Stimulated activated CD4-positive, alpha-beta T cell treated with anti-CD3 and anti-CD28 coated beads, Interleukin-4, amount 100 ng/mL, for 24 hours (primary cell): ENCODE measurements at regions not wholly inside any gene's neighbourhood (a gene's known extent, or its start where the extent isn't known, plus 50 kb on each side); places are given as distances from the start of the nearest gene placed in this dataset.
"Not testable (repeated sequence)": the region's sequence is repeated elsewhere in the genome, so short reads cannot be mapped to it uniquely, and the experiment has no call there.

Experiments used
- DNase-seq: peaks from one replicate; pipeline ENCODE4 v3.0.0-alpha.2; 2020

DNA sequence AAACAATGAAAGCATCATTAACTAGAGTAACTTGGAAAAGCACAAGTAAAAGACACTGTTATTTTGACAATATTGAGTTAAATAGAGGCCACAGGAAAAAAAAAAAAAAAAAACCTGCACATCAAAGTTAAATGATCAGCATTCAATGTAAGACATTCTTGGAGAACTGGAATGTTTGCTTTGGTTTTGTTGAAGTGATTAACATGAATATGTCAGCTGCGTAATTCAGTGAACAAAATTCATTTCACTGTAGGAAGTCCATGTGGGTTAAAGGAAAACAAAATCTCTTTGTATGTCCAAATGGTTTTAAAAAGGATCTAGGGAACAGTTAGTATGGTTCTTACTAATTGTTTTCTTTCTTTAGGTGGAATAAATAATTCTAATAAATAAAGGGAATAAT lies 252.8 kb upstream of the CNTN6 start:
- DNase-seq = no peak

DNA sequence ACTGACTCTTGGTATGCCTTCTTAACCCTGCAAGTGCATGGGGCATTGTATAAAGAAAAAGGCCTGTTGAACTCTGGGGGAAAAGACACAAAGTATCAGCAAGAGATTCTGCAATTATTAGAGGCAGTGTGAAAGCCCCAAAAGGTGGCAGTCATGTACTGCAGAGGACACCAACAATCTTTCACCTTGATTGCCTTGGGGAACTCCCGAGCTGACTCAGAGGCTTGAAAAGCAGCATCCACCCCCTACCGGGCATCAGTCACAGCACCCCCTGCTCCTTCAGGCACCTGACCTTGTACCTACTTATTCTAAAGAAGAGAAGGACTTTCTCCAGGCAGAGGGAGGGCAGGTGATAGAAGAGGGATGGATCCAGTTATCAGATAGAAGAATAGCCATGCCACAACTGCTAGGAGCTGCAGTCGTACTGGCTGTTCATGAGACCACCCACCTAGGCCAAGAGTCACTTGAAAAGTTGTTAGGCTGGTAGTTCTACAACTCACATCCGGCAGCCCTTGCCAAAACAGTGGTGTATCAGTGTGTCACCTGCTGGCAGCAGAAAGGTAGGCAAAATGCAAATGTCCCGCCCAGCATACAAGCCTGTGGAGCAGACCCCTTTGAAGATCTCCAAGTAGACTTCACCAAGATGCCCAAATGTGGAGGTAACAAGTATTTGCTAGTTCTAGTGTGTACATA lies 241.6 kb upstream of the CNTN6 start:
- no peak for DNase-seq

DNA sequence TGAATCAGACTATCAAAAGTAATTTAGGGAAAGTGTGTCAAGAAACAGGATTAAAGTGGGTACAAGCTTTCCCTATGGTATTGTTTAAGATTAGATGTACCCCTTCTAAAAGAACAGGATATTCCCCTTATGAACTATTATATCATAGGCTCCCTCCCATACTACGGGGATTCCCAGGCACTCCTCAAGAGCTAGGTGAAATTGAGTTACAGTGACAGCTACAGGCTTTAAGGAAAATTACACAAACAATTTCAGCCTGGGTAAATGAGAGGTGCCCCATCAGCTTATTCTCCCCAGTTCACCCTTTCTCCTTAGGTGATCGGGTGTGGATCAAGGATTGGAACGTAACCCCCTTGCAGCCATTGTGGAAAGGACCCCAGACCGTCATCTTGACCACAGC lies 240.8 kb upstream of the CNTN6 start:
- no peak for DNase-seq

GRCh38 chr3:853489-853888 lies 239.3 kb upstream of the CNTN6 start:
- DNase-seq = no peak

DNA sequence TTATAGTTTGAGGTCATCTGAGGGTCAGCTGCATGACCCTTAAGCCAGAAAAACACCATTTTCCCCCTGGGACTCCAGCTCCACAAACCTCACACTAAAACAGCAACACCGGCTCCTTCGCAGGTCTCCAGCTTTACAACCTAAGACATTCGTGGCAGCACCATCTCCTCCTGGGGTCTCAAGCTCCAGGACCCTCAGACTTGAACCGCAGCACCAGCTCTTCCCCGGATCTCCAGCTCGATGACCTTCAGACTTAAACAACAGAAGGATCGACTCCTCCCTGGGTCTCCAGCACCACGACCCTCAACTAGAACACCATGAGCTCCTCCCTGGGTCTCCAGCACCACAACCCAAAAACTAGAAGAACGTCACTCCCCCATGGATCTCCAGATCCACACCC lies 233.7 kb upstream of the CNTN6 start:
- no peak for DNase-seq

DNA sequence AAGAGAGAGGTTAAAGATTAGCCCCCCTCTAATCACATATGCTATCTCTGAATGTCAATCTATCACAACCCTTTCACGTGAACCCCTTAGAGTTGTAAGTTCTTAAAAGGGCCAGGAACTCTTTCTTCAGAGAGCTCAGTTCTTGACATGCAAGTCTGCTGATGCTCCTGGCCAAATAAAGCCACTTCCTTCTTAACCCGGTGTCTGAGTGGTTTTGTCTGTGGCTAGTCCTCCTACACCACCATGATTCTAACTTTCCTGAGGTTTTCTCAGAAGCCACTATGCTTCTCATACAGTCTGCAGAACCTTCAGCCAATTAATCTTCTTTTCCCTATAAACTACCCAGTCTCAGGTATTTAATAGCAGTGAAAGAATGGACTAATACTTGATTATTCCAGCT lies 231.1 kb upstream of the CNTN6 start:
- DNase-seq = no peak

DNA sequence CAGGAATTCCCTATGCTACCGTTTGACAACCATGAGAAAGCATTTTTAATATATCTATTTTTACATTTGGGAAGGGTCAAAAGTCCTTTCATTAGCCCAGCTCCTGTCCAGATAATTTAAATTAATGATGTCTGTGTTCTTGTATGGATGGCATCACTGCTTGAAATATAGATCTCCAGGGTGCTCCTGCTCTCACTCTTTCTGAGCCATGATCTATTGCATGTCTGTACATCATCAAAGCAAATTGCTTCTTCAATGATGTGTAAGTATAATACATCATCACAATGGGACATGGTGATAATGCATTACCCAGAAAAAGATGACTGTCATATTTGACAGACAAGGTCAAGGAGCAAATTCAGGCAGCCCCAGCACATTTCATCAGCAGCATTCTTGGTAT lies 223.6 kb upstream of the CNTN6 start:
- no peak for DNase-seq

DNA sequence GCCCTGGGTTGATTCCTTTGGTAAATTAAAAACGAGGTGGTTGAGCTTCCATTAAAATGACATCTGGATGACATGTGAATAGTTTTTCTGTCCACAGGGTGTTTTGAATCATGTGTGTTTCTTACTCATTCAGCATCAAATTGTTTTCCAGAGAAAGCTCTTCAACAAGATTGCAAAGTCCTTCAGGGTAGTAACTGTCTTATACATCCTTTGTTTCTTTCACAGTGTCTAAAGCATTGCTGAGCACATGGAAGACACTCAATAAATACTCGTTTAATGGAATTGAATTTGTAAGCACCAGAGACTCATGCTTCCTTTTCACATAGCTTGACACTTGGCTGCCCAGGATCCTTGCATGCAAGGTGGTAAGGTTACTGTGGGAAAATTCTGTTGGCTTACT lies 223.1 kb upstream of the CNTN6 start:
- no peak for DNase-seq

DNA sequence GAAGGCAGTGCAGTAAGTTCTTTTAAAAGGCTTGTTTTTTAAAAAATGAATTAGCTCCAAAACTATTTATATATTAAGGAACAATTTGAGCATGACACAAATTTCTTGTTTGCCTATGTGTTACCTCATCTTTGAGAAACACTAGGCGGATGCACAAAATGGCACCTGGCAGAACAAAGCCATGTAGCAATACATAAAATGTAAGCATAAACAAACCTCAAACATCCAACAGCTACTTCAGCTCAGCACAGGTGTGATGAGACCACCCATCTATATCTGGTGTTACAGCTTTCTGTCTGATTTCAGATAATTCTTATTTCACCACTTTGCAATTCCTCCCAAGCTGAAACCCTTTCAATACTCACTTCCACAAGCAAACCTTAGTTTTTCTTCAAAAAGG lies 221.2 kb upstream of the CNTN6 start:
- no peak for DNase-seq

- DNase-seq = no peak
Measured at GRCh38 chr3:877001-877400, 215.8 kb upstream of the CNTN6 start.

DNA sequence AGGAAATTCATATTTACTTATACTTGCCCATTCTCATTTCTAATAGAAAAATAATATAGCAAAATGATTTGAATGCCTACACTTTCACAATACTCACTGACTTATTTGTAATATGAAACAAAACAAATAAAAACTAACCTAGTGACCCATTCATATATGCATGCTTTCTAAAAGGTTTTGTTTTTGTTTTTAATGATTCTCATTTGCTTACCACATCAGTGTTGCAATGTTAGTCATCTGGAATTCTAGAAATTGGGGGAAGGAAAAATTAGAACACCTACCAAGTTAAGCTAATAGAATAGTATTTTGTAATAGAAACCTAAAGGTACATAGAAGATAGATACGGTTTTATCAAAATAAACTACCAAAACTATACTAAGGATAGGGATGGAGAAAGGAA lies 214.1 kb upstream of the CNTN6 start:
- DNase-seq = no peak

DNA sequence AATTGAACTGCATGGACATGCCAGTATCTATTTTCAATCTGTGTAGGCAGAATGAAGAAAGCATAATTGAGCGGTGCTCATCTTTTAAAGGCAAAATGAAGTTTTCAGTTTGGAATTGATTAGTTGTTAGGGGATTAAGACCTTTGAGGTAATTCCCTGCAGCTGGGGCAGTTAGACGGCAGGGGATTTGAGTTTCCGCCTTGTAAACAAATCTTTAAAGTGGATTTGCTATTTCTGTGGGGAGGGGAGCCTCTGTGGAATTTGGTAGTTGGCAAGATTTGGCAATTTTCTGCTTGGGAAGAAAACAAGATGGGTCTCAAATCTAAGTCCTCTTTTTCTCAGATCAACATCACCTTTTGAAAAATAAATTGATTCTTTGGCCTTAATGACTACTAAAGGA lies 212.5 kb upstream of the CNTN6 start:
- DNase-seq = no peak

DNA sequence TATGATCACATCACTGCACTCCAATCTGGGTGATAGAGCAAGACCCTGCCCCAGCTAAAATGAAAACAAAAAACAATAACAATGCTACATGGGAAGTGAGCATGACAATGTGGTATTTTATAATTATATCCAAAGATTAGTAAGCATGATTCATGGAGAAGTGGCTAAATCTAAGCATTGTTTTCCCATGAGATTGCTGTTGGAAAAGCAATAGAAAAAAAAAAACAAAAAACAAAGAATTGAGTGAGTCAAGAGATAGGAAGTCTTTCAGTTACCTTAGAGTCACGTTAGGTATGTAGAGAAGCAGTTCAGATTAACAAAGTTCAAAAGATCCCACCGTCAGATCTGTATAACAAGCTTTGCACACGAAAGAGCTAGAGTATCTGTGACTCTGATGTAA lies 210.3 kb upstream of the CNTN6 start:
- DNase-seq = no peak

DNA sequence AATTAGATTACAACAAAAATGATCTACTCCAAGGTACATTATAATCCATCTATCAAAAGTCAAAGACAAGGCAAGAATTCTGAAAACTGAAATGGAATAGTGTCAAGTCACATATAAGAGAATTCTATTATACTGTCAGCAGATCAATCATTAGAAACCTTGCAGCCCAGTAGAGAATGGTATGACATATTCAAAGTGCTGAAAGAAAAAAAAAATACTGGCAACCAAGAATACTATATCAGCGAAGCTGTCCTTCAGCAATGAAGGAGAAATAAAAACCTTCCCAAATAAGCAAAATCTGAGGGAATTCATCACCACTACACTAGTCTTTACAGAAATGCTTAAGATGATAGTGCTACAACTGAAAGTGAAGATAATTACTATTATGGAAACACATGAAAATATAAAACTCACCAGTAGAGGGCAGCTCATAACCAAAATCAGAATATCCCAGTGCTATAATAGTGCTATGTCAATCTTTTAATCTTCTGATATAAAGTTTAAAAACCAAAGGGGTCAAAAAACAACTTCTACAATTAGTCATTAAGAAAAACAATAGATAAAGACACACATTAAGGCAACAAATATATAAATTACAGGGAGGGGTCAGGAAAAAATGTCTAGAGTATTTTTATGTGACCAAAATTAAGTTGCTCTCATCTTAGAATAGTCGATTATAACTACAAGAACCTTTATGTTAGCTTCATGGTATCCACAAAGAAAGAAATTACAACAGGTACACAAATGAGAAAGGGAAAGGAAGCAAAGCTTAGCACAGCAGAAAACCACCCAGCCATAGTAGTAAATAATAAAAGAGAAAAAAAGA lies 190.7 kb upstream of the CNTN6 start:
- no peak for DNase-seq

GRCh38 chr3:905217-905616 lies 187.6 kb upstream of the CNTN6 start:
- DNase-seq = no peak

DNA sequence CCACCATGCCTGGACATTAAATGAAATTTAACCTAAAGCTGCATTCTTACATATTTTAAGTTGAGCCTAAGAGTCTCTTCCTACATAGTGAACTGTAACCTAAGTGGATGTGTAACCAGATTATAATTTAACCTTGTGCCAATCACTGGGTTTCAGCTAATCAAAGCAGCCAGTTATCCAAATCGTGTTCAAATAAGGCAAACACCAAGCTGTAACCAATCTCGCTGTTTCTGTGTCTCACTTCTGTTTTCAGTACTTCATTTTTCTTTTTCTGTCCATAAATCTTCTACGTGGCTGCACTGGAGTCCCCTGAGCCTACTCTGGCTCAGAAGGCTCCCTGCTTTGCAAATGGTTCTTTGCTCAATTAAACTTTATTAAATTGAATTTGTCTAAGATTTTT lies 186.1 kb upstream of the CNTN6 start:
- DNase-seq = no peak

GRCh38 chr3:908839-909238 lies 184.0 kb upstream of the CNTN6 start:
- DNase-seq = no peak

DNA sequence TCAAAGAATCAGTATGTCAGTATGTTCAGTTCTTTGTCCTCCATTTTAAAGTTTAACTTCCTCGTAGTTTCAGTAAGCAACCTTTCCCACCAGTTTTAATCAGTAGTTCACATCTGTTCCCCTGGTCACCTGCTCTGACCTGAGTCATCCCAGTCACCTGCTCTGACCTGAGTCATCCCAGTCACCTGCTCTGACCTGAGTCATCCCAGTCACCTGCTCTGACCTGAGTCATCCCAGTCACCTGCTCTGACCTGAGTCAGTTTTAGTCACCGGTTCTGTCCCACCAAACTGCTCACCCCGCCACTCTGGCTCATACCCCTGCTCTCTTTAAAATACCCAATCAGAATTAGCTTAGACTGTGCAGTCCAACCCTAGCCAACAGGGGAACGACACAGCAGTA lies 180.1 kb upstream of the CNTN6 start:
- DNase-seq = not testable (repeated sequence)

- no peak for DNase-seq
Measured at GRCh38 chr3:923161-923910, 169.5 kb upstream of the CNTN6 start.

- DNase-seq = no peak
Measured at GRCh38 chr3:930866-931265, 162.0 kb upstream of the CNTN6 start.

- no peak for DNase-seq
Measured at GRCh38 chr3:933326-933725, 159.5 kb upstream of the CNTN6 start.

- no peak for DNase-seq
Measured at GRCh38 chr3:944786-945185, 148.0 kb upstream of the CNTN6 start.

DNA sequence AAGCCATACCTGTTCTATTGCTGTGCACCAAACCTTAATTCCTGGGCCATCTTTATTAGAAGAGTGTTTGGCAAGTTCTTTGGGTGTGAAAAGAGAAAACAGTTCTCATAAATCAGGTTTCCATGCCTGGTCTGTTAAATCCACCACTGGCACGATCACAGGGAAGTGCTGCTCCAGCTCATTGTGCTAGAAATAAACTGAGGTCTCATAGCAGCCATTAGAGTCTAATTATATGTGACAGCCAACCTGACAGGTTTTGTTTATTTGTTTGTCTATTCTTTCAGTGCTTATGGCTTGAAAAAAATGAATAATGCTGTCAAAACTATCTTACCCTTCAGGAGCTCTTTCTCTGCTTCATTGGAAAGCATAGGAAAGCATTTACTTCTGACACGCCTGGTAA lies 147.1 kb upstream of the CNTN6 start:
- DNase-seq = no peak

DNA sequence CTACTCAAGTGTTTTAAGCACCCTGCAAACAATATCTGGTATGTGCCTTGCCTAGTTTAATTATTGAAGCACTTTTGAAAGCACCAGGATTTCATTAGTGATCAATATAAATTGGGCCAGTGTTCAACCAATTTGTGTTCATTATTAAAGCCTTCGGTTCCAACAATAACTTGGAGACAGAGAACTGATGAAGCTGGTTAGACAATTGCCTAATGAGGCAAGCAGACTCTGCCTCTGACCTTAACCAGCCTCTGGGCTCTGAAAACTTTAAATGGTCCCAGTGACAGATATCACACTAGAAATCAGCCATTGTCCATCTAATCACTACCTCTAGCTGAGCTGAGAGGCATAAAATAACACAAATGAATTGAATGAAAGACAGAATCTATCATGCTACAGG lies 139.9 kb upstream of the CNTN6 start:
- no peak for DNase-seq
